ENCODE measurements at regions not wholly inside any gene's neighbourhood (a gene's known extent, or its start where the extent isn't known, plus 50 kb on each side); places are given as distances from the start of the nearest gene placed in this dataset.

- TF ChIP-seq SREBF2 (CRISPR knock-in tag; IDR thresholded peaks at IDR 0.05) (no peak), TBP (optimal IDR thresholded peaks at IDR 0.05; ENCODE audit: low read depth, low read length) (no peak), NFE2L1 (tag; IDR thresholded peaks at IDR 0.05; ENCODE audit: borderline replicate concordance, low read depth) (no peak), CAMTA2 (CRISPR knock-in tag; conservative IDR thresholded peaks at IDR 0.05) (no peak), XRCC5 (IDR thresholded peaks at IDR 0.05; ENCODE audit: low read depth, low read length) (no peak), TAF1 (IDR thresholded peaks at IDR 0.05; ENCODE audit: control insufficient read depth, extremely low read depth, insufficient read depth, low read length, severe bottlenecking) (no peak), ELF1 (tag; IDR thresholded peaks at IDR 0.05) (no peak), POLR3G (IDR thresholded peaks at IDR 0.05; ENCODE audit: extremely low read depth, insufficient read length, insufficient replicate concordance) (no peak)
These were observed 470.9 kb downstream of the MBD2 start for GRCh38 chr18:53753601-53754000.

All from K562 (cell line).